ENCODE measurements at regions not wholly inside any gene's neighbourhood (a gene's known extent, or its start where the extent isn't known, plus 50 kb on each side); places are given as distances from the start of the nearest gene placed in this dataset.
A peak's percentile ranks its signal among the peaks of the same experiment; 100 is the strongest.
"Not testable (repeated sequence)": the region's sequence is repeated elsewhere in the genome, so short reads cannot be mapped to it uniquely, and the experiment has no call there.

DNA sequence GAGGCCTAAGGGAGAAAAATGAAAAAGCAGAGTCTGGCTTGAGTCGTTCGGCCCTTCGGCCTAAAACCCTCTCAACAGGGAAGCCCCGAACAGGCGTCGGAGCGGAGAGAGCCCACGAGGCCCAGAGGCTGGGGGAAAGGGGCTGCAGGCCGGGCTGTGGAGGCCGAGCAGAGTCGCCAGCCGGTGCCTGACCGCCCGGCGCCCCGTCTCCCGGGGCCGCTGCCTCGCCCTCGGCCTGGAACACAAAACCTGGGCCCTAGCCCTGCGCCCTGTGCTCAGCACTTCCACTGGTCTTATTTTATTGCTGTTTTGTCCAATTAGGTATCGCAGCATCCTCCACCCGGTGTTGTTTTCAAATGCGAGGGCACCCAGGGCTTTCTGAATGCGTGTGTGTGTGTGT, 110.1 kb upstream of the FOXD4L5 start:
- not testable (repeated sequence) for DNase-seq (ENCODE audit: low read depth)

DNA sequence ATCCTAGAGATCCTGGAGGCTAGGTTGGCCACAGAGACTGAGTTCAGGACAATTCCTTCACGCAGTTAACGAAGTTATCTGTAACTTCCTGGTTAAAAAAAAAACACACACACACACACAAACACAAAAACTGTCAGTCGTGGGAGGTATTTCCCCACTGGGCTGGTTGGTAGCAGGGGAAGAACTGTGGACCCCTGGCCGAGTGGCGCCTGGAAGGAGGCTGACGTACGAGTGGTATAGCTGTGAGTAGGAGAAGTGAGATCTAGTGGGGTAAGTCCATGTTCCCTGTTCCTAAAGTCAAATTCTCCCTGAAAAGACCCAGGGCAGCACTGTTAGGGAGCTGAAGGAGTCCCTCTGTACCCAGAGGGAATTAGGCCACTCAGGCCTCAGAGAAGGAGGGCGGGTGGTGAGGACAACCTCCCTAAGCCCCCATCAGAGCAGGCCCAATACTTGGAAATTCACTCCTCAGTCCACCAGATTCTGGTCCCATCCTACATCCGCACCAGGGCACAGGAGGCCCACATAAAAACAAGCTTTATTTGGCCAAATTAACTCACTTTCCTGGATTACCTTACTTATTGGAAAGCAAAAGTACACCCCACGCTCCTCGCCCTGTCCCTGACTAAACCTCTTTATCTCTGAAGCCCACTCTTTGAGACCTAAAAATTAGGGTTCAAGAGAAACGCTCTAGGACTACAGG, 108.3 kb upstream of the FOXD4L5 start:
- DNase-seq (ENCODE audit: low read depth), result not testable (repeated sequence)

GRCh38 chr9:65392611-65393010, 107.6 kb upstream of the FOXD4L5 start:
- not testable (repeated sequence) for DNase-seq (ENCODE audit: low read depth)

DNA sequence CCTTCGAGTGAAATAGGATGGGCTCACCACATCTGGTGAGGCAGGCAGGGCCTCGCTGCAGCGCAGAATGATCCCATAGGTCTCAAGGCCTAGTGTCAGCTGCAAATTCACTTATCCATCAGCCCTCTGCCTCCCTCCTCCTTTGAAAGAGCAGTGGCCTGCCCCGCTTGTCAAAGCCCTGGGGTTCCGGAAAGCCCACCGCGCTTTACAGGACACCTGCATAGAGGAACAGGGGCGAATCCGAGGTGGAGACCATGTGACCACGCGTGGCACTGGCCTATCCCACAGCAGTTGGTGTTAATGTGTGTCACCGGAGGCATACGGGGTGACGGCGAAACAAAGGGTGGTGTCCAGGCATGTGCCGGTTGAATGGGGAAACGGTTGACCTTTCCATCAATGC, 104.7 kb upstream of the FOXD4L5 start:
- not testable (repeated sequence) for DNase-seq (ENCODE audit: low read depth)

- DNase-seq (ENCODE audit: low read depth), result not testable (repeated sequence)
These were observed 104.2 kb upstream of the FOXD4L5 start for GRCh38 chr9:65389216-65389615.

DNA sequence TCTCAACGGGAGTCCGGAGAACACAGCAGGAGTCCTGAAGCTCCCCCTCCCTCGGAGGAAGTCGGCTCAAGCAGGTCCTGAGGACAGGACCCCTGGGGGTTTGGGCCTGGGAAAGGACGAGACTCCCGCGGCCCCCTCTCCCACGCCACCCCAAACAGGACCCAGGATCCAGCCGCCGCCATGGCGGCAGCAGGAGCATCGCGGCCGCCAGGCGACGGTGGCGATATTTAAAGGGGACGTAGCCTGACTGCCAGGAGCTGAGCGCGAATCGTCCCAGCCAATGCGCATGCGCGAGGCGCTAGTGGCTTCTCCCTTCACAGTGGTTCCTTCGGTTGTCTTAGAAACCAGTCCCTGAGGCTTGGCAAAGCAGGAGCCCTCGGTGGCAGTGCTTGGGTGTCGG, 101.7 kb upstream of the FOXD4L5 start:
- DNase-seq (ENCODE audit: low read depth), result peak; percentile 49

- DNase-seq (ENCODE audit: low read depth), result not testable (repeated sequence)
These were observed 101.2 kb upstream of the FOXD4L5 start for GRCh38 chr9:65386191-65386590.

DNA sequence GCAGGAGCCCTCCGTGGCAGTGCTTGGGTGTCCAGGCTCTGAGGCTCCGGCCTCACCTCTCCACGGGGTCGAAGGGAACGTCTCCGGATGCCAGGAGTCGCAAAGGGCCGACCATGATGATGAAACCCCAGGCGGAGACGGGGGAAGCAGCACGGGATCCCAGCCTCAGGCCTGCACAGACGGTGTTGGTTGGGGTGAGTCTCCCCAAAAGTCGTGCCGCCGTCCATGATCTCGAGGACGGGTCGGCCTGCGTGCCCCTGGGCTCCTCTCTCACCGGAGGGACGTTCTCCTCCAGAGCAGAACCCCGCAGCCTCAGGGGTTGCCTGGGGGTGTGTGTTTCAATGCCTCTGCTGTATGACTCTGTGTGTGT, 100.6 kb upstream of the FOXD4L5 start:
- not testable (repeated sequence) for DNase-seq (ENCODE audit: low read depth)

- not testable (repeated sequence) for DNase-seq (ENCODE audit: low read depth)
These were observed 100.0 kb upstream of the FOXD4L5 start for GRCh38 chr9:65384759-65385654.

DNA sequence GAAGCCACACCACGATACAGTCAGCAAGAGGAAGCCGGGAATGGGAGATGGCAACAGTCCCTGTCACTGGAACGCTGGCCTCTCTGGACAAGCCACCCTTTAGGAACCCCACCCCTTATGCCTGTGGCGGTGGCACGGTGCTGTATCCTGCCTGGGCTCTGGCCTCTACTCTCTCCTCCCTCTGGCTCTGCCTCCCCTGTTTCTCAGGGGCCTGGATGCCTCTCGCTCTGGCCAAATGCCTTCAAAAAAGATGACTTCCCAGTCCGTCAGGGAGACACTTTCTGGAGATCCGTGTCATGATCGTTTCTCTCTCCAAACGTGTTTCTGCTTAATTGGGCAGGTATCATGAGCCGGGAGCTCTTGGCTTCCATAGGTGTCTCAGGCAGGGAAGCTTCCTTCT, 99.1 kb upstream of the FOXD4L5 start:
- not testable (repeated sequence) for DNase-seq (ENCODE audit: low read depth)

DNA sequence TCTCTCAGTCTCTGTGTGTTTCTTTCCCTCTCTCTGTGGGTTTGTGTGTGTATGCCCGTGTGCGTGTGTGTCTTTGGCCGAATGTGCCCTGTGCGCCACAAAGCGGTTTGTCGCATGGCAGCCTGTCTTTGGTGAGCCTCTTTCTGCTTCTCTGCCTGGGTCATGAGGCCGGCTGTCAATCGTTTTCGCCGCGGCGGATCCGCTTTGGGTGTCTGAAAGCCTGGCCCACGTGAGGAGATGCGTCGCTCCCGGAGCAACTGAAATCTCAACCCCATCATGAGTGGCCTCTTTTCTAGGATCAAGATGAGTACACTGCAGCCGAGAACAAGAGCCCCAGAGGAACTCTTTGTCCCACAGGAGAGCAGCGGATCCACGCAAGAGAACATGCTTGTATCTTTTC, 98.6 kb upstream of the FOXD4L5 start:
- DNase-seq (ENCODE audit: low read depth), result not testable (repeated sequence)

DNA sequence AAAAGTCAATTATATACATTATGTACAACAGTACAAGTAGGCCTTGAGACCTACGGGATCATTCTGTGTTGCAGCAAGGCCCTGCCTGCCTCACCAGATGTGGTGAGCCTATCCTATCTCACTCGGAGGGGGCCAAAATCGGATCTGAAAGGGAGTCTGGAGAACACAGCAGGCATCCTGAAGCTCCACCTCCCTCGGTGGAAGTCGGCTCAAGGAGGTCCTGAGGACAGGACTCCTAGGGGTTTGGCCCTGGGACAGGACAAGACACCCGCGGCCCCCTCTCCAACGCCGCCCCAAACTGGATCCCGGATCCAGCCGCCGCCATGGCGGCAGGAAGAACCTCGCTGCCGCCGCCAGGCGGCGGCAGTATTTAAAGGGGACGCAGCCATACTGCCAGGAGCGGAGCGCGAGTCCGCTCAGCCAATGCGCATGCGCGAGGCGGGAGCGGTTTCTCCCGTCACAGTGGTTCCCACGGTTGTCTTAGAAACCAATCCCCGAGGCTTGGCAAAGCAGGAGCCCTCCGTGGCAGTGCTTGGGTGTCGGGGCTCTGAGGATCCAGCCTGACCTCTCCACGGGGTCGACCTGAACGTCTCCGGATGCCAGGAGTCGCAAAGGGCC, 97.8 kb upstream of the FOXD4L5 start:
- DNase-seq (ENCODE audit: low read depth), result not testable (repeated sequence)

All from HS-5 (cell line).